Liver (tissue), 3 donors: ENCODE measurements at regions not wholly inside any gene's neighbourhood (a gene's known extent, or its start where the extent isn't known, plus 50 kb on each side); places are given as distances from the start of the nearest gene placed in this dataset.

Source experiments
- GABPA ChIP-seq, 2 donors: IDR thresholded peaks in 1 of 2; conservative IDR thresholded peaks in 1 of 2; 2 replicates each; pipeline ENCODE4 v1.6.1; 2016; ENCODE audit warnings: antibody characterized with exemption in 2 of 2, mild to moderate bottlenecking in 1 of 2, moderate library complexity in 1 of 2
- YY1 ChIP-seq: IDR thresholded peaks from 2 replicates; pipeline ENCODE4 v1.6.1; 2016; ENCODE audit warnings: antibody characterized with exemption, mild to moderate bottlenecking
- TF ChIP-seq, protein P1 (sequence below): IDR thresholded peaks from 2 replicates; pipeline ENCODE4 v1.6.1; 2016; ENCODE audit warnings: antibody characterized with exemption
- TF ChIP-seq, protein P2 (sequence below): fragments of 150-350 bp; IDR thresholded peaks from 2 replicates; pipeline ENCODE4 v1.5.1; 2017; ENCODE audit warnings: improper control_type of control experiment, low read depth, low read length; ENCODE audit not compliant: missing input control
- TF ChIP-seq, protein P3 (sequence below): IDR thresholded peaks from 2 replicates; pipeline ENCODE4 v1.6.1; 2016; ENCODE audit warnings: antibody characterized with exemption
- TF ChIP-seq, protein P4 (sequence below): IDR thresholded peaks from 2 replicates; pipeline ENCODE4 v1.6.1; 2016; ENCODE audit warnings: antibody characterized with exemption, mild to moderate bottlenecking
- TF ChIP-seq, protein P5 (sequence below): IDR thresholded peaks from 2 replicates; pipeline ENCODE4 v1.6.1; 2016; ENCODE audit warnings: antibody characterized with exemption
- donor health status: healthy.
- donor health status: healthy.

DNA sequence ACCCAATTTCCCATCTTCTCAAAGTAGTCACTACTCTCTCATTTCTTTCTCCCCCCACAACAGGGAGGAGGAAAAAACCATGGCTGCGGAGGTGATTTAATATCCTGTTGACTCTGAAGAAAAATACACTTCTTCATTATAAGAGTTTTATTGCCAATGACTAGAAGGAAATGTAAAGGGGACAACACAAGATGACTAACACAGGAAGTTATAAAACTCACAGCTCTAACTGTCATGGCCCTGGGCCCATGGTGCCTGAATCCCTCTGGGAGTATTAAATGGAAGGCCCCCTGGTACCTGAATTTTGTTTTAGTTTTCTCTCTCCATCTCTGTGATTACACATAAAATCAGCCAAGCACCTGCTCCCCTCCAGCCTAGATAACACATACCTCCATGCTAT lies 352.8 kb upstream of the FAT3 start:
- TF ChIP-seq, protein P1, sequence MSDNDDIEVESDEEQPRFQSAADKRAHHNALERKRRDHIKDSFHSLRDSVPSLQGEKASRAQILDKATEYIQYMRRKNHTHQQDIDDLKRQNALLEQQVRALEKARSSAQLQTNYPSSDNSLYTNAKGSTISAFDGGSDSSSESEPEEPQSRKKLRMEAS = no peak
- TF ChIP-seq, protein P2, sequence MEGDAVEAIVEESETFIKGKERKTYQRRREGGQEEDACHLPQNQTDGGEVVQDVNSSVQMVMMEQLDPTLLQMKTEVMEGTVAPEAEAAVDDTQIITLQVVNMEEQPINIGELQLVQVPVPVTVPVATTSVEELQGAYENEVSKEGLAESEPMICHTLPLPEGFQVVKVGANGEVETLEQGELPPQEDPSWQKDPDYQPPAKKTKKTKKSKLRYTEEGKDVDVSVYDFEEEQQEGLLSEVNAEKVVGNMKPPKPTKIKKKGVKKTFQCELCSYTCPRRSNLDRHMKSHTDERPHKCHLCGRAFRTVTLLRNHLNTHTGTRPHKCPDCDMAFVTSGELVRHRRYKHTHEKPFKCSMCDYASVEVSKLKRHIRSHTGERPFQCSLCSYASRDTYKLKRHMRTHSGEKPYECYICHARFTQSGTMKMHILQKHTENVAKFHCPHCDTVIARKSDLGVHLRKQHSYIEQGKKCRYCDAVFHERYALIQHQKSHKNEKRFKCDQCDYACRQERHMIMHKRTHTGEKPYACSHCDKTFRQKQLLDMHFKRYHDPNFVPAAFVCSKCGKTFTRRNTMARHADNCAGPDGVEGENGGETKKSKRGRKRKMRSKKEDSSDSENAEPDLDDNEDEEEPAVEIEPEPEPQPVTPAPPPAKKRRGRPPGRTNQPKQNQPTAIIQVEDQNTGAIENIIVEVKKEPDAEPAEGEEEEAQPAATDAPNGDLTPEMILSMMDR = no peak
- TF ChIP-seq, protein P3, sequence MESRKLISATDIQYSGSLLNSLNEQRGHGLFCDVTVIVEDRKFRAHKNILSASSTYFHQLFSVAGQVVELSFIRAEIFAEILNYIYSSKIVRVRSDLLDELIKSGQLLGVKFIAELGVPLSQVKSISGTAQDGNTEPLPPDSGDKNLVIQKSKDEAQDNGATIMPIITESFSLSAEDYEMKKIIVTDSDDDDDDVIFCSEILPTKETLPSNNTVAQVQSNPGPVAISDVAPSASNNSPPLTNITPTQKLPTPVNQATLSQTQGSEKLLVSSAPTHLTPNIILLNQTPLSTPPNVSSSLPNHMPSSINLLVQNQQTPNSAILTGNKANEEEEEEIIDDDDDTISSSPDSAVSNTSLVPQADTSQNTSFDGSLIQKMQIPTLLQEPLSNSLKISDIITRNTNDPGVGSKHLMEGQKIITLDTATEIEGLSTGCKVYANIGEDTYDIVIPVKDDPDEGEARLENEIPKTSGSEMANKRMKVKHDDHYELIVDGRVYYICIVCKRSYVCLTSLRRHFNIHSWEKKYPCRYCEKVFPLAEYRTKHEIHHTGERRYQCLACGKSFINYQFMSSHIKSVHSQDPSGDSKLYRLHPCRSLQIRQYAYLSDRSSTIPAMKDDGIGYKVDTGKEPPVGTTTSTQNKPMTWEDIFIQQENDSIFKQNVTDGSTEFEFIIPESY = no peak
- TF ChIP-seq, protein P4, sequence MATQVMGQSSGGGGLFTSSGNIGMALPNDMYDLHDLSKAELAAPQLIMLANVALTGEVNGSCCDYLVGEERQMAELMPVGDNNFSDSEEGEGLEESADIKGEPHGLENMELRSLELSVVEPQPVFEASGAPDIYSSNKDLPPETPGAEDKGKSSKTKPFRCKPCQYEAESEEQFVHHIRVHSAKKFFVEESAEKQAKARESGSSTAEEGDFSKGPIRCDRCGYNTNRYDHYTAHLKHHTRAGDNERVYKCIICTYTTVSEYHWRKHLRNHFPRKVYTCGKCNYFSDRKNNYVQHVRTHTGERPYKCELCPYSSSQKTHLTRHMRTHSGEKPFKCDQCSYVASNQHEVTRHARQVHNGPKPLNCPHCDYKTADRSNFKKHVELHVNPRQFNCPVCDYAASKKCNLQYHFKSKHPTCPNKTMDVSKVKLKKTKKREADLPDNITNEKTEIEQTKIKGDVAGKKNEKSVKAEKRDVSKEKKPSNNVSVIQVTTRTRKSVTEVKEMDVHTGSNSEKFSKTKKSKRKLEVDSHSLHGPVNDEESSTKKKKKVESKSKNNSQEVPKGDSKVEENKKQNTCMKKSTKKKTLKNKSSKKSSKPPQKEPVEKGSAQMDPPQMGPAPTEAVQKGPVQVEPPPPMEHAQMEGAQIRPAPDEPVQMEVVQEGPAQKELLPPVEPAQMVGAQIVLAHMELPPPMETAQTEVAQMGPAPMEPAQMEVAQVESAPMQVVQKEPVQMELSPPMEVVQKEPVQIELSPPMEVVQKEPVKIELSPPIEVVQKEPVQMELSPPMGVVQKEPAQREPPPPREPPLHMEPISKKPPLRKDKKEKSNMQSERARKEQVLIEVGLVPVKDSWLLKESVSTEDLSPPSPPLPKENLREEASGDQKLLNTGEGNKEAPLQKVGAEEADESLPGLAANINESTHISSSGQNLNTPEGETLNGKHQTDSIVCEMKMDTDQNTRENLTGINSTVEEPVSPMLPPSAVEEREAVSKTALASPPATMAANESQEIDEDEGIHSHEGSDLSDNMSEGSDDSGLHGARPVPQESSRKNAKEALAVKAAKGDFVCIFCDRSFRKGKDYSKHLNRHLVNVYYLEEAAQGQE = no peak
- TF ChIP-seq GABPA (IDR thresholded peaks at IDR 0.05 in 1 of 2, conservative IDR thresholded peaks at IDR 0.05 in 1 of 2) (no peak), YY1 (no peak)
- TF ChIP-seq, protein P5, sequence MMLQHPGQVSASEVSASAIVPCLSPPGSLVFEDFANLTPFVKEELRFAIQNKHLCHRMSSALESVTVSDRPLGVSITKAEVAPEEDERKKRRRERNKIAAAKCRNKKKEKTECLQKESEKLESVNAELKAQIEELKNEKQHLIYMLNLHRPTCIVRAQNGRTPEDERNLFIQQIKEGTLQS = no peak
